GM10266 (cell line): ENCODE measurements at regions not wholly inside any gene's neighbourhood (a gene's known extent, or its start where the extent isn't known, plus 50 kb on each side); places are given as distances from the start of the nearest gene placed in this dataset.
"Not testable (repeated sequence)": the region's sequence is repeated elsewhere in the genome, so short reads cannot be mapped to it uniquely, and the experiment has no call there.

Experiments
- DNase-seq: peaks from one replicate; pipeline ENCODE4 v3.0.0; 2012; ENCODE audit errors: extremely low spot score
- CTCF ChIP-seq: IDR thresholded peaks from 2 replicates; pipeline ENCODE4 v1.5.1; 2012; ENCODE audit warnings: mild to moderate bottlenecking, low read depth; ENCODE audit not compliant: control insufficient read depth, insufficient read depth; ENCODE audit errors: missing control alignments

- TF ChIP-seq CTCF, result no peak
- DNase-seq, result no peak
These were observed 123.3 kb upstream of the GHITM start for GRCh38 chr10:84015877-84016595.

GRCh38 chr10:84018826-84019225 is 120.5 kb upstream of the GHITM start:
- DNase-seq, result no peak
- TF ChIP-seq CTCF, result no peak

GRCh38 chr10:84019854-84020458 is 119.4 kb upstream of the GHITM start:
- DNase-seq, result not testable (repeated sequence)

GRCh38 chr10:84026821-84027257 is 112.5 kb upstream of the GHITM start:
- DNase-seq, result peak; percentile 20
- TF ChIP-seq CTCF, result peak; percentile 74

- no peak for TF ChIP-seq CTCF
These were observed 109.5 kb upstream of the GHITM start for GRCh38 chr10:84029840-84030239.

GRCh38 chr10:84038035-84038434 is 101.3 kb upstream of the GHITM start:
- no peak for DNase-seq
- no peak for TF ChIP-seq CTCF

More at GRCh38 chr10:84029840-84030239, 109.5 kb upstream of the GHITM start:
- no peak for DNase-seq

- TF ChIP-seq CTCF, result no peak
- DNase-seq, result no peak
These were observed 99.4 kb upstream of the GHITM start for GRCh38 chr10:84039957-84040356.
